Neutrophil (primary cell): ENCODE measurements at regions not wholly inside any gene's neighbourhood (a gene's known extent, or its start where the extent isn't known, plus 50 kb on each side); places are given as distances from the start of the nearest gene placed in this dataset.

ENCODE experiments used
- H3K27ac ChIP-seq: fragments of 200-600 bp; sonication (generic); 2 replicates; pipeline ENCODE4 v1.5.1; 2016; ENCODE audit warnings: mild to moderate bottlenecking, moderate library complexity
- H3K27me3 ChIP-seq: fragments of 200-600 bp; sonication (generic); 2 replicates; pipeline ENCODE4 v1.6.0; 2016; ENCODE audit warnings: mild to moderate bottlenecking
- H3K36me3 ChIP-seq: fragments of 200-600 bp; sonication (generic); 2 replicates; pipeline ENCODE4 v1.5.1; 2017
- H3K4me1 ChIP-seq, 2 experiments: fragments of 200-600 bp in 1 of 2; sonication (generic) in 1 of 2; 1 replicate in 1 of 2; 2 replicates in 1 of 2; pipeline versions ENCODE4 v1.5.1 to v1.6.1; 2013 to 2016; ENCODE audit warnings: low read depth in 1 of 2, low read length in 1 of 2, mild to moderate bottlenecking in 1 of 2, moderate library complexity in 1 of 2; ENCODE audit not compliant: control insufficient read depth in 1 of 2, insufficient read depth in 1 of 2
- H3K4me3 ChIP-seq, 2 experiments: fragments of 200-600 bp in 1 of 2; sonication (generic) in 1 of 2; 1 replicate in 1 of 2; 2 replicates in 1 of 2; pipeline ENCODE4 v1.5.1; 2013 to 2016; ENCODE audit warnings: low read depth in 1 of 2, low read length in 1 of 2, mild to moderate bottlenecking in 1 of 2, moderate library complexity in 1 of 2
- H3K9me3 ChIP-seq: fragments of 200-600 bp; sonication (generic); 2 replicates; pipeline ENCODE4 v1.5.1; 2016
- CTCF ChIP-seq: fragments of 200-600 bp; sonication (generic); IDR thresholded peaks from 2 replicates; pipeline ENCODE4 v1.5.1; 2016; ENCODE audit warnings: antibody characterized with exemption

- Histone ChIP-seq H3K27me3 (peaks cover 34% of the 10 kb centered on the region), H3K9me3 (no peaks in the 10 kb centered on the region), H3K4me3 (no peak overlapping the region), H3K36me3 (no peaks in the 10 kb centered on the region), H3K4me1 (no peaks in the 10 kb centered on the region), H3K27ac (no peak overlapping the region)
- TF ChIP-seq CTCF = no peak
These were observed 284.7 kb downstream of the CYP26B1 start for GRCh38 chr2:71862921-71863320.

GRCh38 chr2:71861186-71862160, 286.2 kb downstream of the CYP26B1 start:
- H3K27me3 ChIP-seq = peaks cover 30% of the 10 kb centered on the region

GRCh38 chr2:71860381-71860926, 287.2 kb downstream of the CYP26B1 start:
- no peak overlapping the region for H3K27ac ChIP-seq
- H3K36me3 ChIP-seq = no peaks in the 10 kb centered on the region
- no peaks in the 10 kb centered on the region for H3K9me3 ChIP-seq
- no peaks in the 10 kb centered on the region for H3K4me1 ChIP-seq
- H3K27me3 ChIP-seq = peaks cover 30% of the 10 kb centered on the region
- H3K4me3 ChIP-seq = no peak overlapping the region
- no peak for TF ChIP-seq CTCF

More at GRCh38 chr2:71861186-71862160, 286.2 kb downstream of the CYP26B1 start:
- Histone ChIP-seq H3K27ac (no peak overlapping the region), H3K4me1 (no peaks in the 10 kb centered on the region), H3K9me3 (no peaks in the 10 kb centered on the region), H3K36me3 (no peaks in the 10 kb centered on the region), H3K4me3 (no peak overlapping the region)
- no peak for TF ChIP-seq CTCF

GRCh38 chr2:71859211-71859847, 288.3 kb downstream of the CYP26B1 start:
- Histone ChIP-seq H3K9me3 (no peaks in the 10 kb centered on the region), H3K27ac (no peak overlapping the region), H3K27me3 (peaks cover 26% of the 10 kb centered on the region), H3K4me1 (no peaks in the 10 kb centered on the region), H3K4me3 (no peak overlapping the region), H3K36me3 (no peaks in the 10 kb centered on the region)
- TF ChIP-seq CTCF = no peak

- no peaks in the 10 kb centered on the region for H3K4me1 ChIP-seq
- TF ChIP-seq CTCF = no peak
- no peak overlapping the region for H3K4me3 ChIP-seq
These were observed 289.6 kb downstream of the CYP26B1 start for GRCh38 chr2:71858071-71858470.

More at GRCh38 chr2:71858071-71858470, 289.6 kb downstream of the CYP26B1 start:
- Histone ChIP-seq H3K27me3 (peaks cover 20% of the 10 kb centered on the region), H3K36me3 (no peaks in the 10 kb centered on the region), H3K27ac (no peak overlapping the region), H3K9me3 (no peaks in the 10 kb centered on the region)
